ENCODE measurements at regions not wholly inside any gene's neighbourhood (a gene's known extent, or its start where the extent isn't known, plus 50 kb on each side); places are given as distances from the start of the nearest gene placed in this dataset.

- DNase-seq (ENCODE audit: low read depth in 2 of 2) = no peak
These were observed 231.2 kb upstream of the TPRG1 start for GRCh38 chr3:188940573-188940932.

DNA sequence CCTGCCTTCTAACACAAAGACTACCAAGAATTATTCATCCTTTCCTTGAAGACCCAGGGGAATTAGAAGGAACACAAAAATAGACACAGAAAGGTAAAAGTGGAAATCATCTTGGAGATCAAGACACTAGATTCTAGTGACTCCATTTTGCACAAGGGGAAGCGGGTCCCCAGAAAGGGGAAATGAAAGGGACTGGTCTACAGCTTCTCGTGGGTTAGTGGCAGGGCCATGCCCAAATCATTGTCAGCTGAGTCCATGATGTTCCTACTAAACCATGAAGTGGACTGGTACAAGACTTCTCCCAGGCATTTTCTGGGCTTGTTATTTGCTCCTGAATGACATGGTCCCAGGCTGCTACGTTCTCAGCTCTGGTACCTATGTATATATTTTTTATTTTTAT, 230.7 kb upstream of the TPRG1 start:
- DNase-seq (ENCODE audit: low read depth in 2 of 2) = no peak

- DNase-seq (ENCODE audit: low read depth in 2 of 2) = no peak
These were observed 229.6 kb upstream of the TPRG1 start for GRCh38 chr3:188942191-188942590.

- no peak for DNase-seq (ENCODE audit: low read depth in 2 of 2)
These were observed 228.2 kb upstream of the TPRG1 start for GRCh38 chr3:188943591-188943990.

- DNase-seq (ENCODE audit: low read depth in 2 of 2) = no peak
These were observed 227.7 kb upstream of the TPRG1 start for GRCh38 chr3:188944108-188944507.

DNA sequence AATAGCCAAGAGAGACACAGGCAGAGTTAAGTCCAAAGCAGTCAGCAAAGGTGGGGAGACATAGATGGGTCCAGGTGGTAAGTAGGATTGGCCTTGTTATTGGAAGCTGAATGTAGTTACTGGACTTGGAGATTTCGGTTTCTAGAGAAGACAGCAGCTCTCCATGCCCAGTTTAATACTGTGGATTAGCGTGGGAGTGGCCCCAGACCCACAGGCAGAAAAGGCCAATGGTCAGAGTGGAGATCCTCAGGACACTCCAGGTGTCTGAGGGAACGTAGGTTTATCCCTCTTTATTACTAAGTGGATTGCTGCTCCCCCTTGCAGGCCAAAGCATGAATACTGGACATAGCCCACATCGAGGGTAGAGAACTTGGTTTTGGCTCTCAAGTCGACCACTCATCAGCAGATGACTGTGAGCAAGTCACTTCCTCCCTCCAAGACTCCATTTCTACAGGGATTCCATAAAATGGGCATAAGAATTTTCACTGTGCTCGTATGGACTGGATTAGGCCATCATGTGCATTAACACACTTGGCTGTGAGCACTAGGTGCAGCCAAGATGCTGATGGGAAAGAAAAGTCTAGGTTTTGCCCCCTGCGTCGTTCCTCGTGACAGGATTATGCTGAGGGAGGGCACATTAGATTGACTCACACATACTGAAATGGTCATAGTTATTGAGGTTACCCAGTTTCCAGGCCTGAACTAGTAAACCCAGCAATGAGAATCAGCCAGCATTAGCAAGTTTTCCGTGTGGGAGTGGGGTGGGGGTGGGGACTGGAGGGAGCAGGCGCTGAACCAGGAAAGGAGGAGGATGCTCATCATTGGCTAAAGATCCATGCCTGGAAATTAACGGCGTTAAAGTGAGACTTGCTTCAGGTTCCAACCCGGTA, 225.2 kb upstream of the TPRG1 start:
- DNase-seq (ENCODE audit: low read depth in 2 of 2) = no peak

- no peak for DNase-seq (ENCODE audit: low read depth in 2 of 2)
These were observed 224.1 kb upstream of the TPRG1 start for GRCh38 chr3:188947401-188948280.

- no peak for DNase-seq (ENCODE audit: low read depth in 2 of 2)
These were observed 223.3 kb upstream of the TPRG1 start for GRCh38 chr3:188948281-188948996.

- DNase-seq (ENCODE audit: low read depth in 2 of 2) = no peak
These were observed 222.8 kb upstream of the TPRG1 start for GRCh38 chr3:188948997-188949389.

GRCh38 chr3:188949456-188949855, 222.3 kb upstream of the TPRG1 start:
- DNase-seq (ENCODE audit: low read depth in 2 of 2) = no peak

DNA sequence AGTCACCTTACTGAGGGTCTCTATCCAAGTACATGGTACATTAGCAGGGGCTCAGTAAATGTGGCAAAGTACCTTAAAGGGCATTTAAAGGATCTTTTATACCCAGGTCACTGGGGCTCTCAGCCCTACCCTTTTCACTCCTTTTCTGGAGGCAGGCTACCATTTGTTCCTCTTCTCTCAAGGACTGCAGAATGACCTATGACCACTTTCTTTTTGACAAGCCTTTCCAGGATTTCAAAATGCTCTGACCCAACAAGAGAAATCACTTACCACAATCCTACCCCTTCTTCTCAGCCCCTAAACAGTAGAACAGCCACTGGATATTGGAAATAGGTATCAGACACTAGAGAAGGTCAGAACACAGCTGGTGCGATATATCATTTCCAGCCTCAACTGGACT, 221.8 kb upstream of the TPRG1 start:
- DNase-seq (ENCODE audit: low read depth in 2 of 2) = no peak

DNA sequence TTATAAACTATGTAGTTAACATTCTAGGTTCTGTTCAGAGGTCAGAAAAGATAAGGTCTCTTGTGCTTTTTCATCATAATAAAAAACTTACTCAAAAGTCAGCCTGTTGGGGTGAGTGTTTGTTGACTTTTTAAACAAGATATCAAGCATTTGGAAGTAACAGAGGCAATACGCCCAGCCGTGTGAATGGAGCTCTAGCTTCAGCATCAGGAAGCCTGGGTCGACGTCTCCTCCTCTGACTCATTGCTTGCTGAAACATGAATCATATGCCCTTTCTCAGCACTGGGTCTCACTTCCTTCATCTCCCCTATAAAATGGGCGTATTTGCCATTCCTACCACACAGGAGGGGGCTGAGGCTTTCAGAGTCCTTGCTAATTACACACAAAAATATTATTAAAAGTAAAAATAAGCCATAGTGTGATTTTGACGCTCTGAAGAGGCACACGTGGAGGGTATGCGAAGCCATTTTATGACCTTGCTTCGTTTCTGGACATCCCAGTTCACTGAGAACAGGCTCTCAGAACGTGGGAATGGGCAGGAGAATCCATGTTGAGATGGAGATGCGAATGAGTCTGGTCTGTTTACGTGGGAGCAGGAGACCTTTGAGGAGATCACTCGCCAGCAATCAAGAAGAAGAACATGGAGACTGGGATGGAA, 220.8 kb upstream of the TPRG1 start:
- peak; percentile 17 to 34 for DNase-seq (ENCODE audit: low read depth in 2 of 2)

GRCh38 chr3:188951734-188952133, 220.0 kb upstream of the TPRG1 start:
- no peak for DNase-seq (ENCODE audit: low read depth in 2 of 2)

GRCh38 chr3:188954590-188955208, 217.1 kb upstream of the TPRG1 start:
- peak; percentile 62 to 77 for DNase-seq (ENCODE audit: low read depth in 2 of 2)

GRCh38 chr3:188955919-188956318, 215.9 kb upstream of the TPRG1 start:
- no peak for DNase-seq (ENCODE audit: low read depth in 2 of 2)

GRCh38 chr3:188956839-188957489, 214.8 kb upstream of the TPRG1 start:
- DNase-seq (ENCODE audit: low read depth in 2 of 2) = peak in 1 of 2 donors; percentile 11

- DNase-seq (ENCODE audit: low read depth in 2 of 2) = no peak
These were observed 212.8 kb upstream of the TPRG1 start for GRCh38 chr3:188959013-188959412.

- no peak for DNase-seq (ENCODE audit: low read depth in 2 of 2)
These were observed 209.2 kb upstream of the TPRG1 start for GRCh38 chr3:188962253-188963247.

- DNase-seq (ENCODE audit: low read depth in 2 of 2) = no peak
These were observed 206.8 kb upstream of the TPRG1 start for GRCh38 chr3:188964957-188965356.
